Left lung (tissue), 4 donors: ENCODE measurements at regions not wholly inside any gene's neighbourhood (a gene's known extent, or its start where the extent isn't known, plus 50 kb on each side); places are given as distances from the start of the nearest gene placed in this dataset.

Experiments
- ATAC-seq: fragments of 200-7000 bp; cut with Tn5 transposase; one replicate; pipeline ENCODE4 v1.9.1; 2020; ENCODE audit warnings: moderate library complexity
- DNase-seq, 4 donors: peaks; one replicate each; pipeline ENCODE4 v3.0.0-alpha.2; 2013 to 2020
- H3K27ac ChIP-seq, 2 donors: fragments of 200-600 bp; sonication (generic) in 1 of 2; one replicate each; pipeline versions ENCODE4 v1.5.0 to v1.8.0; 2020 to 2021
- H3K27me3 ChIP-seq, 2 donors: fragments of 200-600 bp; sonication (generic) in 1 of 2; one replicate each; pipeline versions ENCODE4 v1.5.0 to v1.8.0; 2020 to 2021
- H3K36me3 ChIP-seq, 2 donors: fragments of 200-600 bp; sonication (generic) in 1 of 2; one replicate each; pipeline versions ENCODE4 v1.5.0 to v1.8.0; 2020 to 2021
- H3K4me1 ChIP-seq, 2 donors: fragments of 200-600 bp; one replicate each; pipeline ENCODE4 v1.8.0; 2021
- H3K4me3 ChIP-seq, 2 donors: fragments of 200-600 bp; sonication (generic) in 1 of 2; one replicate each; pipeline versions ENCODE4 v1.5.0 to v1.8.0; 2020 to 2021; ENCODE audit warnings: mild to moderate bottlenecking in 1 of 2
- H3K9me3 ChIP-seq, 2 donors: fragments of 200-600 bp; sonication (generic) in 1 of 2; one replicate each; pipeline versions ENCODE4 v1.5.0 to v1.8.0; 2020 to 2021
- CTCF ChIP-seq, 2 donors: fragments of 200-600 bp; sonication (generic) in 1 of 2; IDR thresholded peaks; one replicate each; pipeline versions ENCODE4 v1.5.0 to v1.8.0; 2021; ENCODE audit warnings: antibody characterized with exemption in 2 of 2
- intact Hi-C, 2 donors: fragments of 100-400 bp; cut with DNase I; formaldehyde crosslinking; loops; one replicate each; pipeline versions ENCODE4 v1.11.2 to v1.14.2; 2022
- donor health status: DM: no; HTN: yes; CAD: no.
- donor health status: DM: no; HTN: no; CAD: no.

DNA sequence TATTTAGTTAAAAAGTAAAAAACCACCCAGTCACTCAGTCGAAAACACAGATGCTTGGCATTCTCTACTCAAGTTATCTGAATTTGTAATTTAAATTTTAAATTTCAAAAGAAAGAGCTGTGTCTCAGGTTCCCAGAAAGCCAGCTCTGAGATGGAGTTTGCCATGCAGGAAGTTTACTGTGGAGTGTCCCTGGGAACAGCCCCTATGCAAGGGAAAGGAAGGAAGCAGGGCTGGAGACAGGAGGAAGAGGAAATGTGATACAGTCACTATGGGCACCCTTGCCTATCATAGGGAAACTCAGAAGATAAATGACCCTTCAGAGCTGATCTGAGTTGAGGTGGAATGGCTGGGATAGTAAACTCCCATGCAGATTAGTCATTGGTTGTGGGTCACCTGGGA, 408.8 kb upstream of the ACTBL2 start:
- peaks cover 0 to 3% of the 10 kb centered on the region in 2 donors for H3K4me1 ChIP-seq
- H3K27me3 ChIP-seq = no peaks in the 10 kb centered on the region
- intact Hi-C loops = no loop called here
- DNase-seq (no peak), ATAC-seq (no peak)
- H3K36me3 ChIP-seq = no peaks in the 10 kb centered on the region
- H3K4me3 ChIP-seq = no peak overlapping the region
- H3K27ac ChIP-seq = no peak overlapping the region
- H3K9me3 ChIP-seq = no peaks in the 10 kb centered on the region
- no peak for TF ChIP-seq CTCF (IDR thresholded peaks at IDR 0.05)

GRCh38 chr5:57889558-57889957, 406.9 kb upstream of the ACTBL2 start:
- no peaks in the 10 kb centered on the region for H3K9me3 ChIP-seq
- no peak overlapping the region for H3K4me3 ChIP-seq
- ATAC-seq = peak; percentile 82
- no peak overlapping the region for H3K27ac ChIP-seq
- H3K36me3 ChIP-seq = no peaks in the 10 kb centered on the region
- intact Hi-C loops = loop anchor here in 1 of 2 donors (10.0 kb wide), 1 partner anchor 565 kb away; no protein-coding TSS in a partner anchor
- no peak for DNase-seq
- H3K27me3 ChIP-seq = no peaks in the 10 kb centered on the region
- peaks cover 0 to 3% of the 10 kb centered on the region in 2 donors for H3K4me1 ChIP-seq
- no peak for TF ChIP-seq CTCF (IDR thresholded peaks at IDR 0.05)

GRCh38 chr5:57887851-57888621, 405.4 kb upstream of the ACTBL2 start:
- Histone ChIP-seq H3K36me3 (no peaks in the 10 kb centered on the region), H3K27me3 (no peaks in the 10 kb centered on the region), H3K27ac (no peak overlapping the region), H3K4me1 (peaks cover 0 to 3% of the 10 kb centered on the region in 2 donors), H3K4me3 (no peak overlapping the region), H3K9me3 (no peaks in the 10 kb centered on the region)
- peak; percentile 30 to 48 for TF ChIP-seq CTCF (IDR thresholded peaks at IDR 0.05)
- intact Hi-C loops = loop anchor here in 1 of 2 donors (10.0 kb wide), 1 partner anchor 567 kb away; no protein-coding TSS in a partner anchor
- ATAC-seq = peak; percentile 96
- peak in 1 of 4 donors; percentile 63 for DNase-seq

- Histone ChIP-seq H3K4me3 (no peak overlapping the region), H3K27ac (no peak overlapping the region), H3K4me1 (no peaks in the 10 kb centered on the region), H3K36me3 (no peaks in the 10 kb centered on the region), H3K9me3 (no peaks in the 10 kb centered on the region), H3K27me3 (no peaks in the 10 kb centered on the region)
- DNase-seq (no peak), ATAC-seq (no peak)
- no peak for TF ChIP-seq CTCF (IDR thresholded peaks at IDR 0.05)
- intact Hi-C loops = loop anchor here in 1 of 2 donors (10.0 kb wide), 1 partner anchor 570 kb away; no protein-coding TSS in a partner anchor
Measured at GRCh38 chr5:57884346-57885102, 401.9 kb upstream of the ACTBL2 start.

- Histone ChIP-seq H3K27me3 (no peaks in the 10 kb centered on the region), H3K27ac (no peak overlapping the region), H3K9me3 (no peaks in the 10 kb centered on the region), H3K4me1 (no peaks in the 10 kb centered on the region), H3K36me3 (no peaks in the 10 kb centered on the region), H3K4me3 (no peak overlapping the region)
- ATAC-seq = no peak
- TF ChIP-seq CTCF (IDR thresholded peaks at IDR 0.05) = no peak
- DNase-seq = no peak
- intact Hi-C loops = loop anchor here in 1 of 2 donors (10.0 kb wide), 1 partner anchor 575 kb away; no protein-coding TSS in a partner anchor
Measured at GRCh38 chr5:57880216-57880615, 397.6 kb upstream of the ACTBL2 start.
